ENCODE measurements at regions not wholly inside any gene's neighbourhood (a gene's known extent, or its start where the extent isn't known, plus 50 kb on each side); places are given as distances from the start of the nearest gene placed in this dataset.

DNA sequence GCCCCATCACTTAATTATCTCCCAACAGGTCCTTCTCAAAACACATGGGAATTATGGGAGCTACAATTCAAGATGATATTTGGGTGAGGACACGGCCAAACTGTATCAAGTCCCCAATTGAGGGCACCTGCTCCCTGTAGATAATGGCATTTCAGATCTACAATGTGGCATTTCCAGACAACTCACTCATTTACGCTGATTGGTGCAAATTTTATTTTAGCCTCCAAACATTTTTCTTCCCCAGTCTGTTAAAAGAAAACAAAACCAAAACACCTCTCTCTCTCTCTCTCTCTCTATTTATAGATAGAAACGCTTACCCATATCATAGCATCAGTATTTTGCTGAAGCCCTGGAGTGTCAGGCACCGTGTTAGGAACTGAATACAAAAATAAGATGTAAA, 148.7 kb upstream of the KLF6 start:
- POLR2A ChIA-PET: interaction anchor here (0.7 to 3.0 kb wide), 2 partner anchors 148 to 420 kb away, joined by 4 to 27 read pairs; partner anchors contain the start of gene KLF6
- TF ChIP-seq, protein P1, sequence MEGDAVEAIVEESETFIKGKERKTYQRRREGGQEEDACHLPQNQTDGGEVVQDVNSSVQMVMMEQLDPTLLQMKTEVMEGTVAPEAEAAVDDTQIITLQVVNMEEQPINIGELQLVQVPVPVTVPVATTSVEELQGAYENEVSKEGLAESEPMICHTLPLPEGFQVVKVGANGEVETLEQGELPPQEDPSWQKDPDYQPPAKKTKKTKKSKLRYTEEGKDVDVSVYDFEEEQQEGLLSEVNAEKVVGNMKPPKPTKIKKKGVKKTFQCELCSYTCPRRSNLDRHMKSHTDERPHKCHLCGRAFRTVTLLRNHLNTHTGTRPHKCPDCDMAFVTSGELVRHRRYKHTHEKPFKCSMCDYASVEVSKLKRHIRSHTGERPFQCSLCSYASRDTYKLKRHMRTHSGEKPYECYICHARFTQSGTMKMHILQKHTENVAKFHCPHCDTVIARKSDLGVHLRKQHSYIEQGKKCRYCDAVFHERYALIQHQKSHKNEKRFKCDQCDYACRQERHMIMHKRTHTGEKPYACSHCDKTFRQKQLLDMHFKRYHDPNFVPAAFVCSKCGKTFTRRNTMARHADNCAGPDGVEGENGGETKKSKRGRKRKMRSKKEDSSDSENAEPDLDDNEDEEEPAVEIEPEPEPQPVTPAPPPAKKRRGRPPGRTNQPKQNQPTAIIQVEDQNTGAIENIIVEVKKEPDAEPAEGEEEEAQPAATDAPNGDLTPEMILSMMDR (IDR thresholded peaks at IDR 0.05): no peak
- ATAC-seq (ENCODE audit: low read depth): no peak
- intact Hi-C loops (cut with micrococcal nuclease): no loop called here
- H3K4me3 Mint-ChIP-seq: no peak overlapping the region
- H3K27ac Mint-ChIP-seq: no peak overlapping the region
- H3K4me1 Mint-ChIP-seq: peaks cover 31% of the 10 kb centered on the region
- CTCF ChIA-PET: no interaction called here
- DNase-seq: no peak
- H3K36me3 Mint-ChIP-seq (ENCODE audit: low read depth): no peaks in the 10 kb centered on the region
- H3K9me3 Mint-ChIP-seq: no peaks in the 10 kb centered on the region
- H3K27me3 Mint-ChIP-seq: no peaks in the 10 kb centered on the region

- no peak for DNase-seq
- ChIA-PET POLR2A (interaction anchor here (3.0 kb wide), 1 partner anchor 147 kb away, joined by 27 read pairs; the partner anchor contains the start of gene KLF6), CTCF (no interaction called here)
- Mint-ChIP-seq H3K9me3 (no peaks in the 10 kb centered on the region), H3K27ac (no peak overlapping the region), H3K27me3 (no peaks in the 10 kb centered on the region), H3K36me3 (ENCODE audit: low read depth) (no peaks in the 10 kb centered on the region), H3K4me1 (peaks cover 31% of the 10 kb centered on the region), H3K4me3 (no peak overlapping the region)
- intact Hi-C loops (cut with micrococcal nuclease): no loop called here
- no peak for ATAC-seq (ENCODE audit: low read depth)
- TF ChIP-seq, protein P1 (IDR thresholded peaks at IDR 0.05): no peak
These were observed 147.8 kb upstream of the KLF6 start for GRCh38 chr10:3932597-3933375.

GRCh38 chr10:3931901-3932300, 146.9 kb upstream of the KLF6 start:
- H3K4me3 Mint-ChIP-seq: no peak overlapping the region
- H3K9me3 Mint-ChIP-seq: no peaks in the 10 kb centered on the region
- H3K36me3 Mint-ChIP-seq (ENCODE audit: low read depth): no peaks in the 10 kb centered on the region
- ChIA-PET POLR2A (interaction anchor here (1.0 kb wide), 1 partner anchor 147 kb away, joined by 3 read pairs; the partner anchor contains the start of gene KLF6), CTCF (no interaction called here)
- intact Hi-C loops (cut with micrococcal nuclease): no loop called here
- H3K4me1 Mint-ChIP-seq: peaks cover 31% of the 10 kb centered on the region
- DNase-seq (no peak), ATAC-seq (ENCODE audit: low read depth) (no peak)
- TF ChIP-seq, protein P1 (IDR thresholded peaks at IDR 0.05): no peak
- H3K27me3 Mint-ChIP-seq: no peaks in the 10 kb centered on the region
- no peak overlapping the region for H3K27ac Mint-ChIP-seq

DNA sequence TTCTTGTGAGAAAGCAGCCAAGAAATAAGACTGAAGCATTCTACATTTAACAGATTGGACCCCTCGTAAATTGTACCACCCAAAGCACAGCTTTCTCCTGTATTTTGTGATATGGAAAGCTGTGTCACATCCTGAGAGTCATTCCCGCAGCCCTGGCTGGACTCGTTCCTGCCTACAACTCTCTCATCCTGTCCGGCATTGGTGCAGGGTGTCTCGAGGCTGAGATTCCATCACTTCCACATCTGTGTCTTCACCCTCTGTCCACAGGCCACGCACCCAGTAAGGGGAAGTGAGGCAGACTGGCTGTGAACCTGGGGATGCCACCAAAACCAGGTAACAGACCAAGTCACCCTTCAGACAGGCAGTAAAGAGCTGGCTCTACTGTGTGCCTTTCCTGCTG, 146.2 kb upstream of the KLF6 start:
- Mint-ChIP-seq H3K4me1 (peaks cover 25% of the 10 kb centered on the region), H3K27me3 (no peaks in the 10 kb centered on the region), H3K9me3 (no peaks in the 10 kb centered on the region), H3K4me3 (no peak overlapping the region), H3K36me3 (ENCODE audit: low read depth) (no peaks in the 10 kb centered on the region), H3K27ac (no peak overlapping the region)
- intact Hi-C loops (cut with micrococcal nuclease): no loop called here
- ATAC-seq (ENCODE audit: low read depth): no peak
- DNase-seq: no peak
- CTCF ChIA-PET: no interaction called here
- POLR2A ChIA-PET: interaction anchor here (1.0 to 1.2 kb wide), 2 partner anchors 28 to 146 kb away, joined by 3 read pairs; partner anchors contain the start of gene KLF6
- TF ChIP-seq, protein P1 (IDR thresholded peaks at IDR 0.05): no peak

GRCh38 chr10:3928569-3928968, 143.6 kb upstream of the KLF6 start:
- no peak for ATAC-seq (ENCODE audit: low read depth)
- no peak overlapping the region for H3K4me3 Mint-ChIP-seq
- H3K36me3 Mint-ChIP-seq (ENCODE audit: low read depth): no peaks in the 10 kb centered on the region
- no peak for DNase-seq
- intact Hi-C loops (cut with micrococcal nuclease): no loop called here
- H3K27ac Mint-ChIP-seq: no peak overlapping the region
- H3K27me3 Mint-ChIP-seq: no peaks in the 10 kb centered on the region
- H3K4me1 Mint-ChIP-seq: no peaks in the 10 kb centered on the region
- no peaks in the 10 kb centered on the region for H3K9me3 Mint-ChIP-seq
- TF ChIP-seq, protein P1 (IDR thresholded peaks at IDR 0.05): no peak
- CTCF ChIA-PET: no interaction called here
- POLR2A ChIA-PET: no interaction called here
